ENCODE measurements at regions not wholly inside any gene's neighbourhood (a gene's known extent, or its start where the extent isn't known, plus 50 kb on each side); places are given as distances from the start of the nearest gene placed in this dataset.

GRCh38 chr4:12319765-12320164 is 891.1 kb upstream of the HS3ST1 start:
- POLR2A ChIA-PET = no interaction called here
- CTCF ChIA-PET = no interaction called here

- POLR2A ChIA-PET = no interaction called here
Observed at GRCh38 chr4:12304905-12305304, 876.2 kb upstream of the HS3ST1 start.

GRCh38 chr4:12296366-12296765 is 867.7 kb upstream of the HS3ST1 start:
- ChIA-PET POLR2A (no interaction called here), CTCF (no interaction called here)

More at GRCh38 chr4:12304905-12305304, 876.2 kb upstream of the HS3ST1 start:
- CTCF ChIA-PET = interaction anchor here (0.6 to 0.7 kb wide), 2 partner anchors 48 to 401 kb away, joined by 3 read pairs; no protein-coding TSS in a partner anchor

GRCh38 chr4:12293906-12294525 is 865.3 kb upstream of the HS3ST1 start:
- ChIA-PET CTCF (no interaction called here), POLR2A (no interaction called here)

- ChIA-PET CTCF (no interaction called here), POLR2A (no interaction called here)
Observed at GRCh38 chr4:12286351-12286750, 857.7 kb upstream of the HS3ST1 start.

- CTCF ChIA-PET = no interaction called here
- POLR2A ChIA-PET = no interaction called here
Observed at GRCh38 chr4:12270546-12270945, 841.9 kb upstream of the HS3ST1 start.

- POLR2A ChIA-PET = no interaction called here
- CTCF ChIA-PET = no interaction called here
Observed at GRCh38 chr4:12265554-12265953, 836.9 kb upstream of the HS3ST1 start.

- CTCF ChIA-PET = no interaction called here
- POLR2A ChIA-PET = no interaction called here
Observed at GRCh38 chr4:12260453-12260852, 831.8 kb upstream of the HS3ST1 start.

- CTCF ChIA-PET = no interaction called here
- POLR2A ChIA-PET = no interaction called here
Observed at GRCh38 chr4:12244973-12245372, 816.3 kb upstream of the HS3ST1 start.

- ChIA-PET POLR2A (no interaction called here), CTCF (no interaction called here)
Observed at GRCh38 chr4:12242354-12242753, 813.7 kb upstream of the HS3ST1 start.

GRCh38 chr4:12239897-12240636 is 811.4 kb upstream of the HS3ST1 start:
- POLR2A ChIA-PET = no interaction called here
- CTCF ChIA-PET = no interaction called here

- ChIA-PET CTCF (no interaction called here), POLR2A (no interaction called here)
Observed at GRCh38 chr4:12231098-12231497, 802.4 kb upstream of the HS3ST1 start.

GRCh38 chr4:12221031-12221430 is 792.3 kb upstream of the HS3ST1 start:
- POLR2A ChIA-PET = no interaction called here
- CTCF ChIA-PET = no interaction called here

- POLR2A ChIA-PET = no interaction called here
- CTCF ChIA-PET = no interaction called here
Observed at GRCh38 chr4:12211636-12212035, 782.9 kb upstream of the HS3ST1 start.

- ChIA-PET CTCF (no interaction called here), POLR2A (no interaction called here)
Observed at GRCh38 chr4:12207396-12207795, 778.7 kb upstream of the HS3ST1 start.

- POLR2A ChIA-PET = no interaction called here
- CTCF ChIA-PET = no interaction called here
Observed at GRCh38 chr4:12206091-12206490, 777.4 kb upstream of the HS3ST1 start.

GRCh38 chr4:12203945-12204344 is 775.3 kb upstream of the HS3ST1 start:
- CTCF ChIA-PET = no interaction called here
- POLR2A ChIA-PET = no interaction called here

GRCh38 chr4:12200226-12200625 is 771.5 kb upstream of the HS3ST1 start:
- CTCF ChIA-PET = no interaction called here
- POLR2A ChIA-PET = no interaction called here

GRCh38 chr4:12186526-12186925 is 757.8 kb upstream of the HS3ST1 start:
- CTCF ChIA-PET = no interaction called here

GRCh38 chr4:12178614-12179610 is 750.2 kb upstream of the HS3ST1 start:
- ChIA-PET CTCF (no interaction called here), POLR2A (no interaction called here)

More at GRCh38 chr4:12186526-12186925, 757.8 kb upstream of the HS3ST1 start:
- POLR2A ChIA-PET = no interaction called here

- POLR2A ChIA-PET = no interaction called here
- CTCF ChIA-PET = no interaction called here
Observed at GRCh38 chr4:12177416-12177815, 748.7 kb upstream of the HS3ST1 start.

All from activated CD8-positive, alpha-beta memory T cell treated with anti-CD3 and anti-CD28 coated beads for 36 hours (primary cell).